Neural cell (in vitro differentiated cells): ENCODE measurements at regions not wholly inside any gene's neighbourhood (a gene's known extent, or its start where the extent isn't known, plus 50 kb on each side); places are given as distances from the start of the nearest gene placed in this dataset.

Experiments
- EP300 ChIP-seq: fragments of 450-650 bp; conservative IDR thresholded peaks from 2 replicates; pipeline ENCODE4 v1.6.1; 2014; ENCODE audit warnings: antibody characterized with exemption, mild to moderate bottlenecking, moderate library complexity; ENCODE audit not compliant: poor library complexity, severe bottlenecking
- TF ChIP-seq, protein P1 (sequence below): fragments of 450-650 bp; IDR thresholded peaks from 2 replicates; pipeline ENCODE4 v1.5.1; 2014; ENCODE audit warnings: antibody characterized with exemption, mild to moderate bottlenecking, moderate library complexity; ENCODE audit not compliant: poor library complexity, severe bottlenecking

DNA sequence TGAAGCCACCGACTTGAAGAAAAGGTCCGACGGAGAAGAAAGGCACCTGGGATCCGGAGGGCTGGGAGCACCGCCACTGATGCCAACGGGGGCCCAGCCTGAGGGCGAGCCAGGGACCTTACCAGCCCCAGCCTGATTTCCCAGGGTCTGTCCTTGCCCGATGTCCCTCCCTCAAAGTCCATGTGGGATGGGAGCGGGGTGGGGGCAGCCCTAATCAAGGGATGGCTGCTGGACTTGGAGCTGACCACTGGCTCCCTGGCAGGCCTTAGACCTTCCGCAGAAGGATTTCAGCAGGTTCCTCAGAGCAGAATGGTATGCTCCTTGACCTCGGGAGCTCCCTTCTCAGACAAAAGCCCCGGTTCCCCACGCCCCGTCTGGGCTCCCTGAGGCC is 99.6 kb downstream of the ZFP36L2 start:
- TF ChIP-seq, protein P1, sequence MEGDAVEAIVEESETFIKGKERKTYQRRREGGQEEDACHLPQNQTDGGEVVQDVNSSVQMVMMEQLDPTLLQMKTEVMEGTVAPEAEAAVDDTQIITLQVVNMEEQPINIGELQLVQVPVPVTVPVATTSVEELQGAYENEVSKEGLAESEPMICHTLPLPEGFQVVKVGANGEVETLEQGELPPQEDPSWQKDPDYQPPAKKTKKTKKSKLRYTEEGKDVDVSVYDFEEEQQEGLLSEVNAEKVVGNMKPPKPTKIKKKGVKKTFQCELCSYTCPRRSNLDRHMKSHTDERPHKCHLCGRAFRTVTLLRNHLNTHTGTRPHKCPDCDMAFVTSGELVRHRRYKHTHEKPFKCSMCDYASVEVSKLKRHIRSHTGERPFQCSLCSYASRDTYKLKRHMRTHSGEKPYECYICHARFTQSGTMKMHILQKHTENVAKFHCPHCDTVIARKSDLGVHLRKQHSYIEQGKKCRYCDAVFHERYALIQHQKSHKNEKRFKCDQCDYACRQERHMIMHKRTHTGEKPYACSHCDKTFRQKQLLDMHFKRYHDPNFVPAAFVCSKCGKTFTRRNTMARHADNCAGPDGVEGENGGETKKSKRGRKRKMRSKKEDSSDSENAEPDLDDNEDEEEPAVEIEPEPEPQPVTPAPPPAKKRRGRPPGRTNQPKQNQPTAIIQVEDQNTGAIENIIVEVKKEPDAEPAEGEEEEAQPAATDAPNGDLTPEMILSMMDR: no peak
- no peak for TF ChIP-seq EP300
